DOHH2 (cell line): ENCODE measurements at regions not wholly inside any gene's neighbourhood (a gene's known extent, or its start where the extent isn't known, plus 50 kb on each side); places are given as distances from the start of the nearest gene placed in this dataset.

Experiments used
- H3F3A ChIP-seq: fragments of 200-600 bp; sonication (generic), shearing (Covaris generic); 2 replicates; pipeline ENCODE4 v1.6.0; 2016; ENCODE audit warnings: antibody characterized with exemption, mild to moderate bottlenecking; ENCODE audit not compliant: control insufficient read depth, insufficient read depth
- H3K27ac ChIP-seq: fragments of 200-600 bp; sonication (generic); 2 replicates; pipeline ENCODE4 v1.5.1; 2014; ENCODE audit warnings: low read depth, mild to moderate bottlenecking, low read length, moderate library complexity
- H3K27me3 ChIP-seq: fragments of 200-600 bp; sonication (generic); 2 replicates; pipeline ENCODE4 v1.6.1; 2014; ENCODE audit warnings: mild to moderate bottlenecking, low read length, mixed read lengths; ENCODE audit not compliant: control insufficient read depth
- H3K36me3 ChIP-seq: fragments of 200-600 bp; sonication (generic); 2 replicates; pipeline ENCODE4 v1.6.1; 2014; ENCODE audit warnings: mild to moderate bottlenecking, low read length, moderate library complexity, mixed read lengths; ENCODE audit not compliant: control insufficient read depth
- H3K4me1 ChIP-seq: fragments of 200-600 bp; sonication (generic); 2 replicates; pipeline ENCODE4 v1.6.1; 2014; ENCODE audit warnings: mild to moderate bottlenecking, low read length, mixed read lengths; ENCODE audit not compliant: control insufficient read depth
- H3K4me2 ChIP-seq: fragments of 200-600 bp; sonication (generic); 2 replicates; pipeline ENCODE4 v1.6.0; 2014; ENCODE audit warnings: mild to moderate bottlenecking, low read length, moderate library complexity
- H3K4me3 ChIP-seq: fragments of 200-600 bp; sonication (generic); 2 replicates; pipeline ENCODE4 v1.5.1; 2014; ENCODE audit warnings: mild to moderate bottlenecking, low read length, mixed read lengths
- H3K79me2 ChIP-seq: fragments of 200-600 bp; sonication (generic); 2 replicates; pipeline ENCODE4 v1.6.1; 2014; ENCODE audit warnings: mild to moderate bottlenecking, low read length, mixed read lengths; ENCODE audit not compliant: control insufficient read depth
- H3K9me2 ChIP-seq: fragments of 200-600 bp; sonication (generic); replicated peaks from 2 replicates; pipeline ENCODE4 v1.6.1; 2014; ENCODE audit warnings: mild to moderate bottlenecking, low read length, mixed read lengths; ENCODE audit not compliant: control insufficient read depth
- H3K9me3 ChIP-seq: fragments of 200-600 bp; sonication (generic); 2 replicates; pipeline ENCODE4 v1.6.1; 2014; ENCODE audit warnings: antibody characterized with exemption, low read length, mixed read lengths; ENCODE audit not compliant: control insufficient read depth, insufficient read depth
- H4K20me1 ChIP-seq: fragments of 200-600 bp; sonication (generic); 2 replicates; pipeline ENCODE4 v1.6.0; 2014; ENCODE audit warnings: low read depth, mild to moderate bottlenecking, antibody characterized with exemption, low read length, moderate library complexity; ENCODE audit not compliant: control insufficient read depth, insufficient read depth
- EZH2phosphoT487 ChIP-seq: fragments of 200-600 bp; sonication (generic); IDR thresholded peaks from 2 replicates; pipeline ENCODE4 v1.6.1; 2017; ENCODE audit warnings: borderline replicate concordance, mild to moderate bottlenecking, antibody characterized with exemption, low read length, moderate library complexity, mixed read lengths
- TF ChIP-seq, protein P1 (sequence below): fragments of 200-600 bp; sonication (generic); IDR thresholded peaks from one replicate; pipeline ENCODE4 v1.5.1; 2014; ENCODE audit warnings: antibody characterized with exemption, mild to moderate bottlenecking, low read depth, low read length; ENCODE audit not compliant: poor library complexity, severe bottlenecking

DNA sequence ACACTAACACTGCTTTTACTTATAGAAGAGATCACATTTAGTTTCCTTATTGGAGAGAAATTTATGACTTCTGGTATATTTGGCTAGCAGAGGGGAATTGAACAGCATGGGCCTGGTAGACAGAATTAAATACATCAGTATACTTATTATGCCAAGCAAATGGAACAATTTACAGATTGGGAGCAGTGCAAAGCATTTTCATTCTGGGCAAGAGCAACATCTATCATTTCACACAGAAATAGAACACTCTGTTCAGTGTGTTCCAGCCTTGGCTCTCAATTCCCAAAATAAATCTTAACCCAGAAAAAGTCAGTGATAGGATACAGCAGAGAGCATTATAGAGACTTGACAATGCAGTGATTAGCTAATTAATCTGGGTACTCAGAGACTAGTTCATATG lies 604.0 kb upstream of the SLITRK6 start:
- no peaks in the 10 kb centered on the region for H3K79me2 ChIP-seq
- H3K27ac ChIP-seq, result no peak overlapping the region
- TF ChIP-seq EZH2phosphoT487, result no peak
- TF ChIP-seq, protein P1, sequence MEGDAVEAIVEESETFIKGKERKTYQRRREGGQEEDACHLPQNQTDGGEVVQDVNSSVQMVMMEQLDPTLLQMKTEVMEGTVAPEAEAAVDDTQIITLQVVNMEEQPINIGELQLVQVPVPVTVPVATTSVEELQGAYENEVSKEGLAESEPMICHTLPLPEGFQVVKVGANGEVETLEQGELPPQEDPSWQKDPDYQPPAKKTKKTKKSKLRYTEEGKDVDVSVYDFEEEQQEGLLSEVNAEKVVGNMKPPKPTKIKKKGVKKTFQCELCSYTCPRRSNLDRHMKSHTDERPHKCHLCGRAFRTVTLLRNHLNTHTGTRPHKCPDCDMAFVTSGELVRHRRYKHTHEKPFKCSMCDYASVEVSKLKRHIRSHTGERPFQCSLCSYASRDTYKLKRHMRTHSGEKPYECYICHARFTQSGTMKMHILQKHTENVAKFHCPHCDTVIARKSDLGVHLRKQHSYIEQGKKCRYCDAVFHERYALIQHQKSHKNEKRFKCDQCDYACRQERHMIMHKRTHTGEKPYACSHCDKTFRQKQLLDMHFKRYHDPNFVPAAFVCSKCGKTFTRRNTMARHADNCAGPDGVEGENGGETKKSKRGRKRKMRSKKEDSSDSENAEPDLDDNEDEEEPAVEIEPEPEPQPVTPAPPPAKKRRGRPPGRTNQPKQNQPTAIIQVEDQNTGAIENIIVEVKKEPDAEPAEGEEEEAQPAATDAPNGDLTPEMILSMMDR, result no peak
- H3K36me3 ChIP-seq, result no peaks in the 10 kb centered on the region
- no peaks in the 10 kb centered on the region for H4K20me1 ChIP-seq
- no peaks in the 10 kb centered on the region for H3K27me3 ChIP-seq
- H3K9me2 ChIP-seq, result no peaks in the 10 kb centered on the region
- H3K4me3 ChIP-seq, result no peak overlapping the region
- no peaks in the 10 kb centered on the region for H3K4me1 ChIP-seq
- no peak overlapping the region for H3K4me2 ChIP-seq
- H3F3A ChIP-seq, result no peaks in the 10 kb centered on the region
- no peaks in the 10 kb centered on the region; the same call in 1 of the 2 replicates for H3K9me3 ChIP-seq

DNA sequence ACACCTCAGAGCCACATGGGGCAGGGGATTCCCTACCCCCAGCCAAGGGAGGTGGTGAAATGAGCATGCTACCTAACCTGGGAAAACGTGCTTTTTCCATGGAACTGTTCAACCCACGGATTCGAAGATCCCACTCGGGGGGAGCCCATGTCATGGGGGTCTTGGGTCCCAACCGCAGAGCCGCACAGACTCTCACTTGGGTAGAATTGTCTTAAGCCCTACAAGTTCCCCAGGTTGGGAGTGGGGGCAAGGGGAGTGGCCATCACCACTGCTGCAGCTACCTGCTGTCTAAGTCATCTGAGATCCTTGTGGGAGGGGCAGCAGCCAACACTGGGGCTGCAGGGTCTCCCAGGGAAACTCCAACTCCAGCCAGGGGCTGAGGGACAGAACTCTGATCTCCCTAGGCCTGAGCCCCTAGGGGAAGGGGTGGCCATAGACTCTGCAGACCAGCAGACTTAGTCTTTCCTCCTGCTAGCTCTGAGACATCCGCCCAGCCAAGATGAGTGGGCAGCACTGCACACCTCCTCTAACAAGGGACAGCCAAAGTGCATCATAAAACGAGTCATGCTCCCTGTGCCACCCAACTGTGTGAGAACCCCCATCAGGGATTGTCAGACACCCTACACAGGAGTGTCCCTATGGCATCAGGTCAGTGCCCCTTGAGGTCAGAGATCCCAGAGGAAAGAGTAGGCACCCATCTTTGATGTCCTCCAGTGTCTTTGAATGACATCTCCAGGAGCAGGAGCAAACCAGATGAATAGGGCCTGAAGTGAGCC lies 610.4 kb upstream of the SLITRK6 start:
- H3K4me2 ChIP-seq, result no peak overlapping the region
- no peaks in the 10 kb centered on the region for H4K20me1 ChIP-seq
- H3K36me3 ChIP-seq, result no peaks in the 10 kb centered on the region
- peaks cover 7% of the 10 kb centered on the region; the same call in 1 of the 2 replicates for H3K9me3 ChIP-seq
- H3K27ac ChIP-seq, result no peak overlapping the region
- H3K27me3 ChIP-seq, result no peaks in the 10 kb centered on the region
- H3K9me2 ChIP-seq, result no peaks in the 10 kb centered on the region
- H3K4me1 ChIP-seq, result no peaks in the 10 kb centered on the region
- TF ChIP-seq, protein P1, result no peak
- TF ChIP-seq EZH2phosphoT487, result no peak
- H3F3A ChIP-seq, result no peaks in the 10 kb centered on the region
- H3K79me2 ChIP-seq, result no peaks in the 10 kb centered on the region
- no peak overlapping the region for H3K4me3 ChIP-seq

DNA sequence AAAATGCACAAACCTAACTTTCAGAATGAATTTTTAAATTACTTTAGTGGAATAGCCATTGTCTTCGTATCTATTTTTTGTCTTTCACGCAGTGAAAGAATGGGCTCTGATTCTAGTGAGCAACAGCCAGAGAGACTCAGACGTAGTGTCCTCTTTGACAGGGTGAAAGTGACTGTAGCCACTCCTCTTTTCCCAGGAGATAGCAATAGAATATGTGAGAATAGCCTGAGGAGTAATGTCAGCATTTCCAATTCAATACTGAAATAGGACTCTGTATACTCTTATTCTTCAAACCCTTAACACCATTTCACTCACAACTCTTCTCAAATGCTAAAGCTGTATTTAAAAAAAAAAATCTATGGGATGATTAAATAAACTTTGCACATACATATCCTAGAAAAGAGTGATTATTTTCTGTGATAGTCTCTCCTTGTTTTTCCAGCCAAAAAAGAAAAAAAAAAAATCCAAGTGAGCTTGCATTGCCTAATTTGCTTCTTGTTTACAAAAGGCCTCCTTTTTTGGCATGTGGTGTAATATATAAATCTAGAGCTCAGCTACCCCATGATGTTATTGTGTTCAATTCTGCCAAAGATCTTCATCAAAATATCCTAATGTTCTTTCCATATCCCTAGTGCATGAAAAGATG lies 626.1 kb upstream of the SLITRK6 start:
- Histone ChIP-seq H3K27ac (no peak overlapping the region), H3K27me3 (no peaks in the 10 kb centered on the region), H4K20me1 (no peaks in the 10 kb centered on the region), H3K4me1 (no peaks in the 10 kb centered on the region), H3F3A (no peaks in the 10 kb centered on the region), H3K36me3 (no peaks in the 10 kb centered on the region), H3K79me2 (no peaks in the 10 kb centered on the region), H3K9me3 (no peaks in the 10 kb centered on the region), H3K4me2 (no peak overlapping the region), H3K9me2 (no peaks in the 10 kb centered on the region), H3K4me3 (no peak overlapping the region)
- TF ChIP-seq, protein P1, result no peak
- no peak for TF ChIP-seq EZH2phosphoT487
